NT2/D1 (cell line): ENCODE measurements at regions not wholly inside any gene's neighbourhood (a gene's known extent, or its start where the extent isn't known, plus 50 kb on each side); places are given as distances from the start of the nearest gene placed in this dataset.

Experiments used
- SUZ12 ChIP-seq: IDR thresholded peaks from 2 replicates; pipeline ENCODE4 v1.6.1; 2011; ENCODE audit not compliant: insufficient read length, insufficient read depth; ENCODE audit errors: extremely low read depth
- YY1 ChIP-seq: IDR thresholded peaks from 2 replicates; pipeline ENCODE4 v1.6.1; 2011; ENCODE audit not compliant: insufficient read length, insufficient read depth
- ZNF274 ChIP-seq: IDR thresholded peaks from 2 replicates; pipeline ENCODE4 v1.6.1; 2011; ENCODE audit warnings: mild to moderate bottlenecking, low read depth, low read length

DNA sequence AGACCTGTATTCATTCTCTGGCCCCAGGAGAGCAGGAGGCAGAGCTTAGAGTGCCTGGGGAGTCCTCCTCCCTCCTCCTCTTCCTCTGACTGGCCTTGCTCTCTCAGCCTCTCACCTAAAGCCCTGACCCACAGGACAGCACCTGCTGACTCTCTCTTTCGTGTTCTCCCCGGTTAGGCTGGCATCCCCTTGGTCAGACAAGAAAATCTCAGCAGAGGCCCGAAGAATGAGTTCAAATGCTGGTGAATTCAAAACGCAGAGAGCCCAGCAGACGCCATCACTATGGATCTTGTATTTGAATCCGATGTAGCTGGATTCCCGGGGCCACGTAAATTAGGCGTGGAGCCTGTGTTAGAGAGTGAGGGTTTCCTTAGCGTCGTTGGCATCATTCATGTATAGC is 255.3 kb downstream of the KLF6 start:
- no peak for TF ChIP-seq YY1
- no peak for TF ChIP-seq ZNF274
- TF ChIP-seq SUZ12, result no peak
